Endothelial cell of umbilical vein (primary cell): ENCODE measurements at regions not wholly inside any gene's neighbourhood (a gene's known extent, or its start where the extent isn't known, plus 50 kb on each side); places are given as distances from the start of the nearest gene placed in this dataset.

Experiments
- BruUV-seq: library from RNA; stranded (reverse); fragments of 400-500 nt; replicated peaks from 2 replicates; lab custom pipeline; 2021; lab: Mats Ljungman, UMichigan
- CTCF ChIA-PET: fragments of 300-600, 350-600 bp; sonication (Branson Sonifier 250); formaldehyde crosslinking; loops from one replicate; lab custom pipeline; 2021; ENCODE audit warnings: antibody characterized with exemption, inconsistent platforms; lab: Charles Lee
- POLR2A ChIA-PET: fragments of 300-600, 350-600 bp; sonication (Branson Sonifier 250); formaldehyde crosslinking; loops from one replicate; lab custom pipeline; 2021; ENCODE audit warnings: antibody characterized with exemption, inconsistent platforms; lab: Charles Lee
- DNase-seq: peaks from one replicate; pipeline ENCODE4 v3.0.0-alpha.2; 2011; ENCODE audit warnings: low read depth, low spot score
- FAIRE-seq: peaks from 2 replicates; lab custom pipeline; 2011; peaks lifted over from hg19 to GRCh38; lab: Jason Lieb, UNC
- H2AFZ ChIP-seq: 2 replicates; pipeline ENCODE4 v1.6.0; 2012; ENCODE audit warnings: low read depth, low read length, control low read depth, inconsistent platforms
- H3K27ac ChIP-seq: 2 replicates; pipeline ENCODE4 v1.5.1; 2011; ENCODE audit warnings: low read depth, mild to moderate bottlenecking, control low read depth, low read length, moderate library complexity; ENCODE audit not compliant: insufficient read depth
- H3K27me3 ChIP-seq, 2 experiments: 2 replicates each; pipeline versions ENCODE4 v1.6.0 to v1.6.1; 2011; ENCODE audit warnings: low read length in 2 of 2, mixed read lengths in 1 of 2; ENCODE audit not compliant: control insufficient read depth in 2 of 2, insufficient read depth in 2 of 2
- H3K36me3 ChIP-seq, 2 experiments: 2 replicates in 1 of 2; 3 replicates in 1 of 2; pipeline ENCODE4 v1.5.1; 2011; ENCODE audit warnings: low read length in 2 of 2, mild to moderate bottlenecking in 1 of 2, moderate library complexity in 1 of 2; ENCODE audit not compliant: control insufficient read depth in 2 of 2, insufficient read depth in 2 of 2; ENCODE audit errors: extremely low read depth in 1 of 2
- H3K4me1 ChIP-seq: 3 replicates; pipeline ENCODE4 v1.5.1; 2011; ENCODE audit warnings: mild to moderate bottlenecking, low read length; ENCODE audit not compliant: control insufficient read depth, insufficient read depth; ENCODE audit errors: extremely low read depth
- H3K4me2 ChIP-seq: 2 replicates; pipeline ENCODE4 v1.6.1; 2011; ENCODE audit warnings: low read length, control low read depth, mixed read lengths; ENCODE audit not compliant: insufficient read depth
- H3K4me3 ChIP-seq, 3 experiments: fragments of 200-600 bp in 1 of 3; sonication (generic), shearing (Covaris generic) in 1 of 3; replicated peaks in 1 of 3; 2 replicates each; pipeline ENCODE4 v1.5.1; 2011 to 2016; ENCODE audit warnings: control low read depth in 3 of 3, low read length in 3 of 3, mild to moderate bottlenecking in 2 of 3, inconsistent platforms in 1 of 3, low read depth in 1 of 3, moderate library complexity in 1 of 3; ENCODE audit not compliant: insufficient read depth in 1 of 3
- H3K79me2 ChIP-seq: 2 replicates; pipeline ENCODE4 v1.6.0; 2012; ENCODE audit warnings: low read length, inconsistent platforms; ENCODE audit not compliant: control insufficient read depth, insufficient read depth
- H3K9ac ChIP-seq: replicated peaks from 2 replicates; pipeline ENCODE3; 2011; ENCODE audit warnings: low read length, control low read depth; ENCODE audit not compliant: insufficient read depth; ENCODE audit errors: extremely low read depth
- H3K9me1 ChIP-seq: replicated peaks from 3 replicates; pipeline ENCODE4 v1.6.0; 2011; ENCODE audit warnings: mild to moderate bottlenecking, low read length; ENCODE audit not compliant: control insufficient read depth, insufficient read depth; ENCODE audit errors: extremely low read depth
- H3K9me3 ChIP-seq: replicated peaks from 2 replicates; pipeline ENCODE4 v1.5.1; 2012; ENCODE audit warnings: low read length, inconsistent platforms; ENCODE audit not compliant: control insufficient read depth, insufficient read depth
- H4K20me1 ChIP-seq: replicated peaks from 2 replicates; pipeline ENCODE3; 2011; ENCODE audit warnings: mild to moderate bottlenecking, low read length; ENCODE audit not compliant: control insufficient read depth, insufficient read depth; ENCODE audit errors: extremely low read depth
- CTCF ChIP-seq, 2 donors: IDR thresholded peaks; 1 replicate in 1 of 2; 2 replicates in 1 of 2; pipeline ENCODE4 v1.5.1; 2011; ENCODE audit warnings: low read length in 2 of 2, mild to moderate bottlenecking in 2 of 2, moderate library complexity in 2 of 2, control low read depth in 1 of 2, inconsistent platforms in 1 of 2, low read depth in 1 of 2; ENCODE audit not compliant: insufficient read depth in 1 of 2; ENCODE audit errors: extremely low read depth in 1 of 2
- EZH2 ChIP-seq: IDR thresholded peaks from 2 replicates; pipeline ENCODE4 v1.6.1; 2012; ENCODE audit warnings: borderline replicate concordance, low read depth, mild to moderate bottlenecking, moderate library complexity, low read length, inconsistent platforms; ENCODE audit not compliant: severe bottlenecking
- FOS ChIP-seq: IDR thresholded peaks from 2 replicates; pipeline ENCODE4 v1.6.1; 2011; ENCODE audit warnings: mild to moderate bottlenecking, low read length, moderate library complexity, borderline replicate concordance; ENCODE audit not compliant: insufficient read depth
- GATA2 ChIP-seq: IDR thresholded peaks from 2 replicates; pipeline ENCODE4 v1.7.0; 2011; ENCODE audit warnings: low read depth, mild to moderate bottlenecking, moderate library complexity, mixed read lengths, low read length; ENCODE audit not compliant: insufficient read length, insufficient read depth
- JUN ChIP-seq: IDR thresholded peaks from 2 replicates; pipeline ENCODE4 v1.6.1; 2011; ENCODE audit warnings: borderline replicate concordance, low read depth; ENCODE audit not compliant: insufficient read length, insufficient read depth
- MYC ChIP-seq: IDR thresholded peaks from one replicate; pipeline ENCODE4 v1.6.1; 2011; ENCODE audit warnings: mild to moderate bottlenecking, low read depth, low read length
- POLR2A ChIP-seq: IDR thresholded peaks from 2 replicates; pipeline ENCODE4 v1.6.1; 2012; ENCODE audit warnings: low read depth, mild to moderate bottlenecking, control low read depth, low read length
- dilution Hi-C: fragments of 300-500 bp; cut with MboI; formaldehyde crosslinking; loops from one replicate; pipeline ENCODE4 v1.15.0; 2019; ENCODE audit warnings: low sequenced_read_pairs; ENCODE audit not compliant: extremely low pct_ligation_motif_present
- intact Hi-C: fragments of 100-400 bp; cut with micrococcal nuclease; formaldehyde crosslinking; loops from one replicate; pipeline ENCODE4 v1.10.0; 2022
- TF ChIP-seq, protein P1 (sequence below): IDR thresholded peaks from 2 replicates; pipeline ENCODE4 v1.6.1; 2011; ENCODE audit not compliant: insufficient read depth, insufficient read length

DNA sequence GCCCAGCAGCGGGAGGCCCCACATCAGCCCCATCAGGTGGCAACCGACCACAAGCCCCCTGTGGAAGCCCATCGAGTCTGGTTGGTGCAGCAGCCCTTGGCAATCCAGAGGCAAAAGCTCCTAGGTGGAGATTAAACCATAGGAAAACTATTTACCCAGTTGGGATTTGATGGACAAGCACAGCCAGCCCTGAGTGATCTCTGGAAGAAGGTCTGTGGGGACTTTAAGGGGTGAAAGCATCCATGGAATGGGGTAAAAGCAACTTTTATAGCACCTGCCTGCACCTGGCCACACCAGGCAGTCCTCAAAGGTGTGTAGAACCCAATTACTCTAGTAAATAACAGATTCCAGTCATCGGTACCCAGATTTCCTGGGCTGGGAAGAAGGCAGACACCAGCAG, 206.3 kb downstream of the IGSF11 start:
- no peaks in the 10 kb centered on the region for H3K79me2 ChIP-seq
- TF ChIP-seq JUN (no peak), POLR2A (no peak), CTCF (IDR thresholded peaks at IDR 0.05; ENCODE audit: extremely low read depth in 1 of 2, insufficient read depth in 1 of 2, low read depth in 1 of 2, low read length in 2 of 2) (no peak), MYC (no peak), FOS (no peak), GATA2 (no peak), EZH2 (no peak)
- TF ChIP-seq, protein P1, sequence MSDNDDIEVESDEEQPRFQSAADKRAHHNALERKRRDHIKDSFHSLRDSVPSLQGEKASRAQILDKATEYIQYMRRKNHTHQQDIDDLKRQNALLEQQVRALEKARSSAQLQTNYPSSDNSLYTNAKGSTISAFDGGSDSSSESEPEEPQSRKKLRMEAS = no peak
- H3K4me2 ChIP-seq = no peak overlapping the region
- H2AFZ ChIP-seq = no peak overlapping the region
- CTCF ChIA-PET = no interaction called here
- H3K27ac ChIP-seq = no peak overlapping the region
- intact Hi-C loops (no loop called here), dilution Hi-C loops (no loop called here)
- BruUV-seq = no TSS peak
- H3K36me3 ChIP-seq = no peaks in the 10 kb centered on the region
- FAIRE-seq (no peak), DNase-seq (no peak)
- H3K9me3 ChIP-seq = no peaks in the 10 kb centered on the region
- no peaks in the 10 kb centered on the region for H3K27me3 ChIP-seq
- H3K4me3 ChIP-seq = no peak overlapping the region
- no peaks in the 10 kb centered on the region for H3K4me1 ChIP-seq
- no peak overlapping the region for H3K9ac ChIP-seq
- POLR2A ChIA-PET = no interaction called here
- H4K20me1 ChIP-seq = no peaks in the 10 kb centered on the region
- no peaks in the 10 kb centered on the region for H3K9me1 ChIP-seq
